IPS-11a (cell line): ENCODE measurements at regions not wholly inside any gene's neighbourhood (a gene's known extent, or its start where the extent isn't known, plus 50 kb on each side); places are given as distances from the start of the nearest gene placed in this dataset.
"Not testable (repeated sequence)": the region's sequence is repeated elsewhere in the genome, so short reads cannot be mapped to it uniquely, and the experiment has no call there.

ENCODE experiments used
- H3K4me3 ChIP-seq: one replicate; pipeline ENCODE4 v1.5.1; 2013; ENCODE audit warnings: low read depth, low read length, control low read depth

- H3K4me3 ChIP-seq = no peak overlapping the region
Measured at GRCh38 chr17:13862346-13862745, 207.0 kb upstream of the COX10 start.

GRCh38 chr17:13863436-13863835 lies 205.9 kb upstream of the COX10 start:
- H3K4me3 ChIP-seq = no peak overlapping the region

DNA sequence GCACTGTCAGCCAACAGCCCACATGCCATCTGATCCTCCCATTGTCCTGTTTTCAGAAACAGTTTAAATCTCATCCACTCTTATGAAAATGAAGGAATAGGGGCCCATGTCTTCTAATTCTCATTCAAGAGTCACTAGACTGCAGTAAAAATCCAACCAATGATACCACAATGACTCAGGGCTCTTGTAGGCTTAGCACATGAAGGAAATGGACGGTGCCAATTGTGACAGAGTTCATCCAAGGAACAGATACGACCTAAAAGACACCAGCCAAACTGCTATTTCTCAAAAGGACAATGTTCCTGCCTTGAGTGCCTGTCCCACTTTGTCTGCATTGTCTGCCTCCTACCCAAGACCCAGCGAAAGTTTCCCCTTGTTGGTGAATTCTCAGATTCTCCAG lies 204.8 kb upstream of the COX10 start:
- no peak overlapping the region for H3K4me3 ChIP-seq

- no peak overlapping the region for H3K4me3 ChIP-seq
Measured at GRCh38 chr17:13865650-13866049, 203.7 kb upstream of the COX10 start.

- no peak overlapping the region for H3K4me3 ChIP-seq
Measured at GRCh38 chr17:13869331-13869940, 199.9 kb upstream of the COX10 start.

GRCh38 chr17:13871261-13871660 lies 198.0 kb upstream of the COX10 start:
- no peak overlapping the region for H3K4me3 ChIP-seq

DNA sequence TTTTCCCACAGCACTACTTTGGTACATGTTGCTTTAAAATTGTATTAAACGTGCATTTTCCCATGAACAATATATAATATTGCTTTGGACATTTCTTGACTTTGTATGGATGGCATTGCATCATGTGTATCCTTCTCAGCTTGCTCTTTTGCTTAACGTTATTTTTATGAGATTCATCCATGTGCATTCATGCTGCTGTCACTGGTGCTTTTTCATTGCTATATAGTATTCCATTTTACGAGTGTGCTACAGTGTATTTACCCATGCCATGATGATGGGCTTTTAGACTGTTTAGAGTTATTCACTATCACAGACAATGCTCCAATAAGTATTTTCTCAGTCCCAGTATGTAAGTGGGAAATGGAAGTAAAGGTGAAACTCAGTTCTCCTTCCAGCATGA lies 195.2 kb upstream of the COX10 start:
- H3K4me3 ChIP-seq = no peak overlapping the region

- H3K4me3 ChIP-seq = no peak overlapping the region
Measured at GRCh38 chr17:13874817-13875216, 194.5 kb upstream of the COX10 start.

DNA sequence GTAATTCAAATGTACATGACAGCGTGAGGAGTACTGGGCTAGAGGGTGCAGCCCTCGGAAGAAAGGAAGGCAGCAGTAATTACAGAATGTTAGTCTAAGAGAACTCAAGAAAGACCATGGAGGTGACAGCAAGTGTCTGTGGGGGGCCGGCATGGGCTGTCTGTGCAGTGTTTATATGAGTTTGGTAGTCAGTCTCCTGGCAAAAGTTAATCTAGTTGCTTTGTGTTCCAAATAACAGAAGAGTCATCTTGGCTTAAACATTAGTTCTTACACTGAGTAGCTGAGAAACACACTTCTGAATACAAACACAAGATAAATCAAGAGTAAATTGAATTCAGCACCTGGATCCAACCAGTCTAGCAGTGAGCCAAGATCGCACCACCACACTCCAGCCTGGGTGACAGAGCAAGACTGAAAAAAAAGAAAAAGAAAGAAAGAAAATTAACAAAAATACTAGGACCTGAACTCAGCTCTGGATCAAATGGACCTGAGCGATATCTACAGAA lies 189.3 kb upstream of the COX10 start:
- no peak overlapping the region for H3K4me3 ChIP-seq

DNA sequence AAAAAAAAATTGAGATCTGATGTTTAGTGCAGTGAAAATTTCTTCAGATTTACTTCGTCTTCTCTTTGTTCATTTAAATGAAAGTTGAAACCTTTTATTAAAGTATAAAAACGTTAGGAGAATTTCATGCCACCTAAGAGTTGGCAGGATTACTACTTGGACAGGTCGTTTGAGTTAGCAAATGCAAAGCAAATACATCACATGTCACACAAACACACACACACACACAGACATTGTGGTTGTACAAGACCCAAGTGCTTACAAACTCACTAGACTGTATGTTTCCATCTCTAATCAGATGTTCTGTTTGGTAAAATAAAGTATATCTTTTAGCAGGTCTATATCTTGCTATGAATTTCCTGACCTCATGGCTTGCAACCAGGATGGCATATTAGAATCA lies 185.6 kb upstream of the COX10 start:
- H3K4me3 ChIP-seq = no peak overlapping the region

DNA sequence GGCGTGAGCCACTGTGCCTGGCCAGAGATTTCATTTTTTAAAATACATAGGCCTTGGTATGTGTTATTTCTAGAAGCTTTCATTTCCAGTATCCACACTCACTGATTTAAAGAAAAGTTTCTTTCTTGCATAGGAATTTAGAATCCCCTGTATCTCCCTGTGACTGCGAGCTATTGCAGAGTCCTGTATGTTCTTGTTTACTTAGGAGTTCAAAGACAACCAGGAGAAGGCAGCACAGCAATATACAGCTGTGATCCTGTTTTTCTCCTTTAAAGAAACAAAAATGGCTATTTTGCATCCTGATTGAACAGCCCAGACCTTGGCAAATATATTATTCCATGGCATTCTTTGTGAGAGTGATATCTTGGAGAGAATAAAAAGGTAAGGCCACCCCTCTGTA lies 185.0 kb upstream of the COX10 start:
- no peak overlapping the region for H3K4me3 ChIP-seq

- no peak overlapping the region for H3K4me3 ChIP-seq
Measured at GRCh38 chr17:13885550-13885949, 183.8 kb upstream of the COX10 start.

GRCh38 chr17:13885953-13886889 lies 183.1 kb upstream of the COX10 start:
- H3K4me3 ChIP-seq = no peak overlapping the region

- no peak overlapping the region for H3K4me3 ChIP-seq
Measured at GRCh38 chr17:13888056-13888609, 181.2 kb upstream of the COX10 start.

GRCh38 chr17:13908971-13909370 lies 160.3 kb upstream of the COX10 start:
- not testable (repeated sequence) for H3K4me3 ChIP-seq

GRCh38 chr17:13909901-13910519 lies 159.3 kb upstream of the COX10 start:
- H3K4me3 ChIP-seq = no peak overlapping the region

- H3K4me3 ChIP-seq = no peak overlapping the region
Measured at GRCh38 chr17:13917634-13918033, 151.7 kb upstream of the COX10 start.

- no peak overlapping the region for H3K4me3 ChIP-seq
Measured at GRCh38 chr17:13918247-13918646, 151.1 kb upstream of the COX10 start.

GRCh38 chr17:13919818-13920217 lies 149.5 kb upstream of the COX10 start:
- H3K4me3 ChIP-seq = no peak overlapping the region

GRCh38 chr17:13920413-13920812 lies 148.9 kb upstream of the COX10 start:
- H3K4me3 ChIP-seq = no peak overlapping the region
